ENCODE measurements at regions not wholly inside any gene's neighbourhood (a gene's known extent, or its start where the extent isn't known, plus 50 kb on each side); places are given as distances from the start of the nearest gene placed in this dataset.

GRCh38 chr7:47046949-47047348 lies 535.0 kb downstream of the TNS3 start:
- peak overlapping the region; percentile 25 for H3K14ac ChIP-seq (ENCODE audit: low read length)
- no peak overlapping the region for H4K12ac ChIP-seq (ENCODE audit: low read depth, low read length)
- no peak for DNase-seq
- no peaks in the 10 kb centered on the region for H3K36me3 ChIP-seq (ENCODE audit: control insufficient read depth in 1 of 2, insufficient read depth in 2 of 2, low read length in 2 of 2)
- no peak overlapping the region for H3K27ac ChIP-seq (ENCODE audit: low read depth, low read length)
- no peak overlapping the region for H3K23ac ChIP-seq (ENCODE audit: low read length)
- H3K9me3 ChIP-seq (ENCODE audit: insufficient read depth, low read depth, low read length): no peaks in the 10 kb centered on the region
- H3K9ac ChIP-seq (ENCODE audit: low read length): no peak overlapping the region
- H3K4me2 ChIP-seq (ENCODE audit: low read length): no peak overlapping the region
- WGBS (ENCODE audit: extremely low coverage, insufficient coverage, insufficient read length): no CpG with 5 or more reads among the region's 9 CpGs
- H2AFZ ChIP-seq (ENCODE audit: insufficient read depth, low read length, poor library complexity): no peak overlapping the region
- peak overlapping the region; percentile 5 for H2BK5ac ChIP-seq (ENCODE audit: low read depth, low read length, poor library complexity)
- peaks cover 9 to 13% of the 10 kb centered on the region in 2 experiments for H3K4me1 ChIP-seq (ENCODE audit: control insufficient read depth in 1 of 2, insufficient read depth in 2 of 2, low read length in 2 of 2)
- H4K8ac ChIP-seq (ENCODE audit: low read depth, low read length): peak overlapping the region; percentile 3
- H3K4me3 ChIP-seq (ENCODE audit: low read depth, low read length): no peak overlapping the region
- H3K79me2 ChIP-seq (ENCODE audit: control insufficient read depth, insufficient read depth, low read length, poor library complexity): no peaks in the 10 kb centered on the region
- peak overlapping the region; percentile 25 for H2AK5ac ChIP-seq (ENCODE audit: low read length)
- peak overlapping the region; percentile 27 for H2BK120ac ChIP-seq (ENCODE audit: insufficient read depth, low read length, poor library complexity)
- no peaks in the 10 kb centered on the region for H3K27me3 ChIP-seq (ENCODE audit: insufficient read depth, low read length)
- peak overlapping the region; percentile 8 for H3K18ac ChIP-seq (ENCODE audit: low read length)
- H2BK12ac ChIP-seq (ENCODE audit: low read length): peak overlapping the region; percentile 53
- peak overlapping the region; percentile 5 for H3K4ac ChIP-seq (ENCODE audit: low read depth, low read length)
- peak overlapping the region; percentile 60 for H4K91ac ChIP-seq (ENCODE audit: low read depth, low read length)
- H3K79me1 ChIP-seq (ENCODE audit: low read length): peaks cover 30% of the 10 kb centered on the region

GRCh38 chr7:47045207-47046051 lies 536.5 kb downstream of the TNS3 start:
- Histone ChIP-seq H3K79me1 (ENCODE audit: low read length) (peaks cover 30% of the 10 kb centered on the region), H4K8ac (ENCODE audit: low read depth, low read length) (no peak overlapping the region), H3K14ac (ENCODE audit: low read length) (peak overlapping the region; percentile 55), H3K27me3 (ENCODE audit: insufficient read depth, low read length) (no peaks in the 10 kb centered on the region), H3K23ac (ENCODE audit: low read length) (no peak overlapping the region), H3K36me3 (ENCODE audit: control insufficient read depth in 1 of 2, insufficient read depth in 2 of 2, low read length in 2 of 2) (no peaks in the 10 kb centered on the region), H2AK5ac (ENCODE audit: low read length) (no peak overlapping the region), H4K91ac (ENCODE audit: low read depth, low read length) (peak overlapping the region; percentile 83), H3K4ac (ENCODE audit: low read depth, low read length) (no peak overlapping the region), H3K9me3 (ENCODE audit: insufficient read depth, low read depth, low read length) (no peaks in the 10 kb centered on the region), H3K18ac (ENCODE audit: low read length) (peak overlapping the region; percentile 68), H3K27ac (ENCODE audit: low read depth, low read length) (peak overlapping the region; percentile 74), H2BK120ac (ENCODE audit: insufficient read depth, low read length, poor library complexity) (peak overlapping the region; percentile 20), H2BK5ac (ENCODE audit: low read depth, low read length, poor library complexity) (peak overlapping the region; percentile 81), H3K4me2 (ENCODE audit: low read length) (no peak overlapping the region), H2AFZ (ENCODE audit: insufficient read depth, low read length, poor library complexity) (no peak overlapping the region), H4K12ac (ENCODE audit: low read depth, low read length) (no peak overlapping the region), H3K79me2 (ENCODE audit: control insufficient read depth, insufficient read depth, low read length, poor library complexity) (no peaks in the 10 kb centered on the region), H3K4me1 (ENCODE audit: control insufficient read depth in 1 of 2, insufficient read depth in 2 of 2, low read length in 2 of 2) (peaks cover 13 to 16% of the 10 kb centered on the region in 2 experiments), H3K9ac (ENCODE audit: low read length) (no peak overlapping the region), H2BK12ac (ENCODE audit: low read length) (peak overlapping the region; percentile 69), H3K4me3 (ENCODE audit: low read depth, low read length) (no peak overlapping the region)
- no CpG with 5 or more reads among the region's 11 CpGs for WGBS (ENCODE audit: extremely low coverage, insufficient coverage, insufficient read length)
- DNase-seq: no peak

- H3K14ac ChIP-seq (ENCODE audit: low read length): no peak overlapping the region
- no peaks in the 10 kb centered on the region for H3K27me3 ChIP-seq (ENCODE audit: insufficient read depth, low read length)
- H3K4me1 ChIP-seq (ENCODE audit: control insufficient read depth in 1 of 2, insufficient read depth in 2 of 2, low read length in 2 of 2): peaks cover 13 to 16% of the 10 kb centered on the region in 2 experiments
- H4K91ac ChIP-seq (ENCODE audit: low read depth, low read length): peak overlapping the region; percentile 8
- no peak for DNase-seq
- H4K12ac ChIP-seq (ENCODE audit: low read depth, low read length): no peak overlapping the region
- no peaks in the 10 kb centered on the region for H3K79me2 ChIP-seq (ENCODE audit: control insufficient read depth, insufficient read depth, low read length, poor library complexity)
- H3K4ac ChIP-seq (ENCODE audit: low read depth, low read length): no peak overlapping the region
- no peak overlapping the region for H2AFZ ChIP-seq (ENCODE audit: insufficient read depth, low read length, poor library complexity)
- H3K23ac ChIP-seq (ENCODE audit: low read length): no peak overlapping the region
- no peak overlapping the region for H2AK5ac ChIP-seq (ENCODE audit: low read length)
- no peak overlapping the region for H3K18ac ChIP-seq (ENCODE audit: low read length)
- peak overlapping the region; percentile 8 for H2BK5ac ChIP-seq (ENCODE audit: low read depth, low read length, poor library complexity)
- peak overlapping the region; percentile 17 for H4K8ac ChIP-seq (ENCODE audit: low read depth, low read length)
- H3K4me2 ChIP-seq (ENCODE audit: low read length): no peak overlapping the region
- no peaks in the 10 kb centered on the region for H3K36me3 ChIP-seq (ENCODE audit: control insufficient read depth in 1 of 2, insufficient read depth in 2 of 2, low read length in 2 of 2)
- no peaks in the 10 kb centered on the region for H3K9me3 ChIP-seq (ENCODE audit: insufficient read depth, low read depth, low read length)
- H2BK120ac ChIP-seq (ENCODE audit: insufficient read depth, low read length, poor library complexity): peak overlapping the region; percentile 18
- peak overlapping the region; percentile 6 for H3K27ac ChIP-seq (ENCODE audit: low read depth, low read length)
- H3K4me3 ChIP-seq (ENCODE audit: low read depth, low read length): no peak overlapping the region
- WGBS (ENCODE audit: extremely low coverage, insufficient coverage, insufficient read length): no CpG with 5 or more reads among the region's 3 CpGs
- no peak overlapping the region for H3K9ac ChIP-seq (ENCODE audit: low read length)
- peak overlapping the region; percentile 33 for H2BK12ac ChIP-seq (ENCODE audit: low read length)
- peaks cover 30% of the 10 kb centered on the region for H3K79me1 ChIP-seq (ENCODE audit: low read length)
These were observed 537.3 kb downstream of the TNS3 start for GRCh38 chr7:47044625-47045024.

GRCh38 chr7:47043304-47043703 lies 538.6 kb downstream of the TNS3 start:
- no peak overlapping the region for H3K23ac ChIP-seq (ENCODE audit: low read length)
- no peaks in the 10 kb centered on the region for H3K27me3 ChIP-seq (ENCODE audit: insufficient read depth, low read length)
- peak overlapping the region; percentile 15 for H2AK5ac ChIP-seq (ENCODE audit: low read length)
- no peak overlapping the region for H2AFZ ChIP-seq (ENCODE audit: insufficient read depth, low read length, poor library complexity)
- no peak overlapping the region for H3K4me3 ChIP-seq (ENCODE audit: low read depth, low read length)
- no peak overlapping the region for H4K8ac ChIP-seq (ENCODE audit: low read depth, low read length)
- H3K14ac ChIP-seq (ENCODE audit: low read length): no peak overlapping the region
- H3K4me2 ChIP-seq (ENCODE audit: low read length): no peak overlapping the region
- H2BK120ac ChIP-seq (ENCODE audit: insufficient read depth, low read length, poor library complexity): no peak overlapping the region
- H3K18ac ChIP-seq (ENCODE audit: low read length): no peak overlapping the region
- WGBS (ENCODE audit: extremely low coverage, insufficient coverage, insufficient read length): no CpG with 5 or more reads among the region's 2 CpGs
- H2BK5ac ChIP-seq (ENCODE audit: low read depth, low read length, poor library complexity): no peak overlapping the region
- no peak overlapping the region for H3K4ac ChIP-seq (ENCODE audit: low read depth, low read length)
- H2BK12ac ChIP-seq (ENCODE audit: low read length): peak overlapping the region; percentile 55
- H3K9ac ChIP-seq (ENCODE audit: low read length): no peak overlapping the region
- peaks cover 32% of the 10 kb centered on the region for H3K79me1 ChIP-seq (ENCODE audit: low read length)
- no peaks in the 10 kb centered on the region for H3K9me3 ChIP-seq (ENCODE audit: insufficient read depth, low read depth, low read length)
- H3K4me1 ChIP-seq (ENCODE audit: control insufficient read depth in 1 of 2, insufficient read depth in 2 of 2, low read length in 2 of 2): peaks cover 22 to 23% of the 10 kb centered on the region in 2 experiments
- no peak for DNase-seq
- no peak overlapping the region for H3K27ac ChIP-seq (ENCODE audit: low read depth, low read length)
- H3K36me3 ChIP-seq (ENCODE audit: control insufficient read depth in 1 of 2, insufficient read depth in 2 of 2, low read length in 2 of 2): no peaks in the 10 kb centered on the region
- H4K91ac ChIP-seq (ENCODE audit: low read depth, low read length): peak overlapping the region; percentile 45
- no peak overlapping the region for H4K12ac ChIP-seq (ENCODE audit: low read depth, low read length)
- H3K79me2 ChIP-seq (ENCODE audit: control insufficient read depth, insufficient read depth, low read length, poor library complexity): peaks cover 5% of the 10 kb centered on the region
